Calu3 (cell line): ENCODE measurements at regions not wholly inside any gene's neighbourhood (a gene's known extent, or its start where the extent isn't known, plus 50 kb on each side); places are given as distances from the start of the nearest gene placed in this dataset.

Source experiments
- BruUV-seq: library from RNA; stranded (reverse); fragments of 400-500 nt; replicated peaks from 2 replicates; lab custom pipeline; 2021; lab: Mats Ljungman, UMichigan
- CTCF ChIA-PET: fragments of 300-600 bp; sonication (Branson Sonifier 250); formaldehyde crosslinking; loops from one replicate; lab custom pipeline; 2022; ENCODE audit warnings: antibody characterized with exemption; lab: Charles Lee
- DNase-seq: peaks from one replicate; pipeline ENCODE4 v3.0.0; 2022
- H3K27ac Mint-ChIP-seq: one replicate; pipeline ENCODE4 v1.8.0; 2022; ENCODE audit warnings: mixed read lengths; ENCODE audit not compliant: unreplicated experiment
- H3K27me3 Mint-ChIP-seq: one replicate; pipeline ENCODE4 v1.8.0; 2022; ENCODE audit warnings: mixed read lengths; ENCODE audit not compliant: unreplicated experiment
- H3K36me3 Mint-ChIP-seq: one replicate; pipeline ENCODE4 v1.8.0; 2022; ENCODE audit warnings: mild to moderate bottlenecking, moderate library complexity, mixed read lengths; ENCODE audit not compliant: insufficient read depth, unreplicated experiment
- H3K4me1 Mint-ChIP-seq: one replicate; pipeline ENCODE4 v1.8.0; 2022; ENCODE audit warnings: mild to moderate bottlenecking, low read depth, mixed read lengths; ENCODE audit not compliant: unreplicated experiment
- H3K4me3 Mint-ChIP-seq: one replicate; pipeline ENCODE4 v1.8.0; 2022; ENCODE audit warnings: mild to moderate bottlenecking, low read depth, moderate library complexity, mixed read lengths; ENCODE audit not compliant: unreplicated experiment
- H3K9me3 Mint-ChIP-seq: one replicate; pipeline ENCODE4 v1.8.0; 2022; ENCODE audit warnings: low read depth, mixed read lengths; ENCODE audit not compliant: unreplicated experiment
- intact Hi-C: fragments of 100-400 bp; cut with micrococcal nuclease; formaldehyde crosslinking; loops from one replicate; pipeline ENCODE4 v1.10.0; 2022; ENCODE audit not compliant: unreplicated experiment
- TF ChIP-seq, protein P1 (sequence below): fragments of 200-600 bp; IDR thresholded peaks from one replicate; pipeline ENCODE4 v1.8.0; 2022; ENCODE audit warnings: antibody characterized with exemption; ENCODE audit not compliant: unreplicated experiment

DNA sequence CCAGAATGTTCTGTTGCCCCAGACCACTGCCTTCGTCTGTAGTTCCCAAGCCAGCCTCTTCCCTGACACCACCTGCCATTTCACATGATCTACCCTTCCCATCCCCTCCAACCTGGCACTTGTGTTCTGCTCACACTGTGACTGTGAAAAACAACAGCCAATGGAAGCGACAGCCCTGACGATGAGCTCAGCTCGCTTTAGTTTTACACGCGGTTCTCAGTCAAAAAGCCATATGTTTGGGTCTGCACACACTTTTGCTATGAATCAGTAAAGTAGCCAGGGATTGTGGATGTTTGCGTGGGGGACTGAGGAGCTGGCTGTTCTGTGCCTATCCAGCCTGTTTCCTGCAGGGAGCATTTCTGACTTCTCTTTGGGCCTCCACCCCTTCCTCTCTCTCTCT lies 282.7 kb downstream of the WDR11 start:
- Mint-ChIP-seq H3K4me1 (no peaks in the 10 kb centered on the region), H3K36me3 (no peaks in the 10 kb centered on the region), H3K27ac (no peak overlapping the region), H3K9me3 (peaks cover 5% of the 10 kb centered on the region), H3K4me3 (no peak overlapping the region), H3K27me3 (no peaks in the 10 kb centered on the region)
- intact Hi-C loops: no loop called here
- TF ChIP-seq, protein P1, sequence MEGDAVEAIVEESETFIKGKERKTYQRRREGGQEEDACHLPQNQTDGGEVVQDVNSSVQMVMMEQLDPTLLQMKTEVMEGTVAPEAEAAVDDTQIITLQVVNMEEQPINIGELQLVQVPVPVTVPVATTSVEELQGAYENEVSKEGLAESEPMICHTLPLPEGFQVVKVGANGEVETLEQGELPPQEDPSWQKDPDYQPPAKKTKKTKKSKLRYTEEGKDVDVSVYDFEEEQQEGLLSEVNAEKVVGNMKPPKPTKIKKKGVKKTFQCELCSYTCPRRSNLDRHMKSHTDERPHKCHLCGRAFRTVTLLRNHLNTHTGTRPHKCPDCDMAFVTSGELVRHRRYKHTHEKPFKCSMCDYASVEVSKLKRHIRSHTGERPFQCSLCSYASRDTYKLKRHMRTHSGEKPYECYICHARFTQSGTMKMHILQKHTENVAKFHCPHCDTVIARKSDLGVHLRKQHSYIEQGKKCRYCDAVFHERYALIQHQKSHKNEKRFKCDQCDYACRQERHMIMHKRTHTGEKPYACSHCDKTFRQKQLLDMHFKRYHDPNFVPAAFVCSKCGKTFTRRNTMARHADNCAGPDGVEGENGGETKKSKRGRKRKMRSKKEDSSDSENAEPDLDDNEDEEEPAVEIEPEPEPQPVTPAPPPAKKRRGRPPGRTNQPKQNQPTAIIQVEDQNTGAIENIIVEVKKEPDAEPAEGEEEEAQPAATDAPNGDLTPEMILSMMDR: no peak
- DNase-seq: no peak
- BruUV-seq: no TSS peak
- CTCF ChIA-PET: no interaction called here

DNA sequence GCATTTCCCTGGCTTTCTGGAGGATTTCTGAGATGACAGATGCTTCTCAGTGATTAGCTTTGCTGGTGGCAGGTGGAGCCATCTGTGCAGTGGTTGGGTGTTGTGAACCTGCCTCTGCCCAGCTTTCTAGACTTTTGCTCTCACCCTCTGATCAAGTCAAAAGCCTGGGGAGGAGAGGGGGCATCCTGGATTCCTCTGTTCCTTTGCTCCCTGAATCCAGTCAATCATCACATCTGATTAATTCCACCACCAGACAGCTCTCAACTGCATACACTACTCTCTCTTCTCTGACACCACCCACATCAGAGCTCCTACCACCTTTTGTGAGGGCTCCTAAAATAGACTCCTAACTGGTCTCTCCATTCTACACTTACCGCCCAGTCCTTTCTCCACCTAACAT lies 283.5 kb downstream of the WDR11 start:
- H3K4me1 Mint-ChIP-seq: no peaks in the 10 kb centered on the region
- DNase-seq: no peak
- CTCF ChIA-PET: interaction anchor here (1.2 kb wide), 1 partner anchor 42 kb away, joined by 3 read pairs; no protein-coding TSS in a partner anchor
- H3K4me3 Mint-ChIP-seq: no peak overlapping the region
- intact Hi-C loops: no loop called here
- no peaks in the 10 kb centered on the region for H3K36me3 Mint-ChIP-seq
- TF ChIP-seq, protein P1: no peak
- H3K9me3 Mint-ChIP-seq: peaks cover 2% of the 10 kb centered on the region
- no TSS peak for BruUV-seq
- no peaks in the 10 kb centered on the region for H3K27me3 Mint-ChIP-seq
- H3K27ac Mint-ChIP-seq: no peak overlapping the region

DNA sequence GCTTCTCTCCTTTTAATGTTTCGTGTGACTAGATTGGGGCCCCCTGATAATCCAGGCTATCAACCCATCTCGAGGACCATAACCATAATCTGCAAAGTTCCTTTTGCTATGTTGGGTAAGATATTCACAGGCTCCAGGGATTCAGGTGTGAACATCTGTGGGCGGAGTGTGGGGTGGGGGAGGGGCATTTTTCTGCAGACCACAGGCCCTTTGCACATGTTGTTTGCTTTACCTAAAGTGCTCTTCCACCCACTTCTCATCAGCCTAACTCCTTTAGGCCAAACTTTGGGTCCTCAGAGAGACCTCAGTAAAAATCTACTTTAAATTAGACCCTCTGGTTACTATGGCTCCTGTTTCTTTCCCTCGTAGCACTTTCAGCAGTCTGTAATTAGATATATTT lies 284.4 kb downstream of the WDR11 start:
- Mint-ChIP-seq H3K27ac (no peak overlapping the region), H3K9me3 (no peaks in the 10 kb centered on the region)
- DNase-seq: no peak

DNA sequence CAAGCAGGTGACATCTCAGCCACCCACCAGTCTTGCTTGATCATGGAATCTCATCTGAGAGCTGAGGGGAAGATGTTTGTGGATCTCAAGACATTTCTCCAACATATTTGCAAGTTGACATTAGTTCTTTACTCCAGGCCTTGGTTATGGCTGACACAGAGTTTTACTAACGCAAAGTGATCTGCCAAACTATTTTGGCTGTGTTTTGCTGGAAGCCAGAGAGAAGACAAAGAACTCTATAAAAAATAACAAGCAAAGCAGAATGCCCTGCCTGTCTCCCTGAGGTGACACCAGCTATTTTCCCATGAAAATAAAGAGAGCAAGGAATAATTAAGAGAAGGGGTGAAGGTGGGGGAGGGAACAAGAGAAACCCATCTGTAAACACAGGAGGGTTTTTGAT lies 286.4 kb downstream of the WDR11 start:
- DNase-seq: no peak
- BruUV-seq: no TSS peak
- H3K4me1 Mint-ChIP-seq: no peaks in the 10 kb centered on the region
- TF ChIP-seq, protein P1: no peak
- intact Hi-C loops: no loop called here
- no peak overlapping the region for H3K4me3 Mint-ChIP-seq
- no peak overlapping the region for H3K27ac Mint-ChIP-seq
- H3K9me3 Mint-ChIP-seq: peaks cover 3% of the 10 kb centered on the region
- CTCF ChIA-PET: interaction anchor here (0.6 to 0.7 kb wide), 2 partner anchors 22 to 44 kb away, joined by 4 to 5 read pairs; no protein-coding TSS in a partner anchor
- H3K36me3 Mint-ChIP-seq: no peaks in the 10 kb centered on the region
- no peaks in the 10 kb centered on the region for H3K27me3 Mint-ChIP-seq

More for the DNA sequence above, 284.4 kb downstream of the WDR11 start:
- no peaks in the 10 kb centered on the region for H3K36me3 Mint-ChIP-seq
- H3K27me3 Mint-ChIP-seq: no peaks in the 10 kb centered on the region
- TF ChIP-seq, protein P1: no peak
- intact Hi-C loops: no loop called here
- CTCF ChIA-PET: interaction anchor here (1.2 kb wide), 1 partner anchor 43 kb away, joined by 3 read pairs; no protein-coding TSS in a partner anchor
- H3K4me3 Mint-ChIP-seq: no peak overlapping the region
- no TSS peak for BruUV-seq
- H3K4me1 Mint-ChIP-seq: no peaks in the 10 kb centered on the region
